ENCODE measurements at regions not wholly inside any gene's neighbourhood (a gene's known extent, or its start where the extent isn't known, plus 50 kb on each side); places are given as distances from the start of the nearest gene placed in this dataset.
"Not testable (repeated sequence)": the region's sequence is repeated elsewhere in the genome, so short reads cannot be mapped to it uniquely, and the experiment has no call there.

DNA sequence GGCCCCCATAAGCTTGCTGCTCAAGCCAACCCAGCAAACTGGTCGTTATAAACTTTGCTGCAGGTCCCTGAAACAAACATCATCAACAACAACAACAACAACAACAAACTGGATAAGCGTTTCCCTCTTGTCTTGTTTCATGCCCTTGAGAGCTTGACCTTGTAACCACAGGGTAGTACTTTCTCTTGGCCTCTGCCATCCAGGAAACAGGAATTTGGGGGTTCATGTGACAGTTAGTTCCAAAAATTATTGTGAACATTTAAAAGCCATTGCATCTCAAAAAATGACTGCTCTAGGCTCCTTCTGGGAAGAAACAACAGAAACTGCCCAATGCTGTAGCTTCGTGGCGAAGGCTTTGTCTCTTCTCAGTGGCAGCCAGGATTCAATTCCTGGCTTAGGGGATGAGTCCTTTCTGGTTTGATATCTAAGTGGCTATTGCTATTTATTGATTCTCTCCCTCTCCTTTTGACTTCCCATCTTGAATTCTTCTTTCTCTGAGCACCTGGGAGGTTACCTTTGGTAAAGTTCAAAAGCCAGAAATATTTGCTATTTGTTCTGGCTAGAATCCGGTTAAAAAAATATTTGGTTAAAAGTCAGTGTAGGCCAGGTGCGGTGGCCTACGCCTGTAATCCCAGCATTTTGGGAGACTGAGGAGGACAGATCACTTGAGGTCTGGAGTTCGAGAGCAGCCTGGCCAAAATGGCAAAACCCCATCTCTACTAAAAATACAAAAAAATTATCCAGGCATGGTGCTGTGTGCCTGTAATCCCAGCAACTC lies 52.0 kb upstream of the CPM start:
- DNase-seq (ENCODE audit: low spot score): no peak

- not testable (repeated sequence) for DNase-seq (ENCODE audit: low spot score)
These were observed 64.6 kb upstream of the CPM start for GRCh38 chr12:68997526-68997925.

GRCh38 chr12:68998041-68998440 lies 65.1 kb upstream of the CPM start:
- DNase-seq (ENCODE audit: low spot score): peak; percentile 17

DNA sequence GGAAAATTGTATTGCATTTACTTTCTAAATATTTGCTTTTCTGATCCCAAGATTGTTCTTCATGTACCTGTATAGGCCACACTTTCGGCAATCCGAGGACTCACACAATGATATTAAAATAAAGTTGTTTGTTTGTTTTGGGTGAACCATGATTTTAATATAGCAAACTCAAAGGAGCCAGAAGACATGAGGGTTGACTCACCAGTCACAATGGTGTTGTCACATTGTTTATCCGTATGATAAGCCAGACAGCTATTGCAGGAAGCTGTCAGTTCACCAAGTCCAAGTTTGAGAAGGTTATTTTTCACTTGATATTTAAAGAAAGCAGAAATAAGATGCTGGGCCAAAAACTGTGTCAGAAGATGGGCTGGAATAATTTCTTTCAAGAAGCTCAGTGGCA lies 67.1 kb upstream of the CPM start:
- no peak for DNase-seq (ENCODE audit: low spot score)

DNA sequence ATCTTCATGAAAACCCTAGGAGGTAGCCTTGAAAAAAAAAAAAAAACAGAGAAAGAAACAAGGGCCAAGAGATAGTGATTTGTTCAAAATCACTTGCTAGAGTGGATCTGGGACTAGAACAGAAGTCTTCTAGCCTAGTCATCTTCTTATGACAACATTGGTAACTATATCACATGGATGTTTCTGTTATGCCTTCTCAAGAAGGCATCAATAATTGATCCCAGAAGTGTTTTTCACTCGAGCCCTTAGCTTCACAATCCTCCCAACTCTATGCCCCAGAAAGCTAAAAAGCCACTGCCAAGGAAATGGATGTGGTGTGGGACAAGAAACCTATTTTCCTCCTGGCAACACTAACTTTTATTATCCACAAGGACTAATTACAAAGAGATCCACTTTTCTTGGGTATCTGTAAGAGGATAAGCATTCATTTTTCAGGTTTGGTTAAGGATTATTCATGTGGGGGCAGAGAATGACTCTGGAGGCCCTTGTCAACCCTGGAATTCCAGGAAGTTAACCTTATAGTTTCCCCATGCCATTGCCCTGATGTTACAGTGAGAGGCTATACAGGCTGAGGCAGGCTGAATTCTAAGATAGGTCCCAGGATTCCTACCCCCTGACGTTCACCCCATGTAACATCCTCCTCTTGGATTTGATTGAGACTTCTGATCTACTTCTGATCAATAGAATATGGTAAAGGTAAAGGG lies 67.7 kb upstream of the CPM start:
- no peak for DNase-seq (ENCODE audit: low spot score)

DNA sequence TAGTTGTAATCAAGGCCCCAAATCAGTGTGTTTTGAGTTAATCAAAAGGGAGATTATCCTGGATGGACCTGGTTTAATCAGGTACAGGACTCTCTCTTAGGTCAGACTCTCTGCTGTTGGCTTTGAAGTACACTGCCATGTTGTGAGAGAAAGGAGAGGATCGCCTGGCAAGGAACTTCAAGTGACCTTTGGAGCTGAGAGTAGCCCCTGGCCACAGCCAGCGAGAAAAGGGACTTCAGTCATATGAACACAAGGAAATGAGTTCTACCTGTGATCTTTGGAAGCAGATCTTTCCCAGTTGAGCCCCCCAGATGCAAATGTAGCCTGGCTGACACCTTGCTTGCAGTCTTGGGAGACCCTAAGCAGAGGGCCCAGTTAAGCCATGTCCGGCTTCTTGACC lies 68.3 kb upstream of the CPM start:
- no peak for DNase-seq (ENCODE audit: low spot score)

DNA sequence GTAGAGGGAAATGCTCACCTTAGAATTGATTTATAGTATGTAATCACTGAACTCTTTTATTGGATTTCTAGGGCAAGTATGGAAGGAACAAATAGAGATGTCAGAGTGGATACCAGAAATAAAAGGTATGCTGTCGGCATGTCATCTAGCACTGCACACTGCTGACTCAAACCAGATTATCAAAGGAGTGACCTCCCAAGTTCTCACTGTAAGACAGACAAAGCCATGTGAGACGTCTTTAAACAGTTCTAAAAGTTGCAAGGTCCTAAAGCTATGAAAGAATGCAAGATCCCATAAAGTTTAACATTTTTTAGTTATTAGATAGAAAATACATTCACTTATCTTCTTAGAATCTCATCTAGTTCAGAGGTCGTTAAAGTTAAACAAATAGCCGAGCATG lies 70.0 kb upstream of the CPM start:
- DNase-seq (ENCODE audit: low spot score): no peak

GRCh38 chr12:69003991-69004390 lies 71.0 kb upstream of the CPM start:
- DNase-seq (ENCODE audit: low spot score): no peak

GRCh38 chr12:69007101-69007854 lies 74.3 kb upstream of the CPM start:
- peak; percentile 82 for DNase-seq (ENCODE audit: low spot score)

GRCh38 chr12:69007855-69008351 lies 74.9 kb upstream of the CPM start:
- no peak for DNase-seq (ENCODE audit: low spot score)

GRCh38 chr12:69008520-69008919 lies 75.5 kb upstream of the CPM start:
- DNase-seq (ENCODE audit: low spot score): no peak

GRCh38 chr12:69014047-69014446 lies 81.1 kb upstream of the CPM start:
- DNase-seq (ENCODE audit: low spot score): no peak

- no peak for DNase-seq (ENCODE audit: low spot score)
These were observed 82.0 kb upstream of the CPM start for GRCh38 chr12:69015017-69015416.

DNA sequence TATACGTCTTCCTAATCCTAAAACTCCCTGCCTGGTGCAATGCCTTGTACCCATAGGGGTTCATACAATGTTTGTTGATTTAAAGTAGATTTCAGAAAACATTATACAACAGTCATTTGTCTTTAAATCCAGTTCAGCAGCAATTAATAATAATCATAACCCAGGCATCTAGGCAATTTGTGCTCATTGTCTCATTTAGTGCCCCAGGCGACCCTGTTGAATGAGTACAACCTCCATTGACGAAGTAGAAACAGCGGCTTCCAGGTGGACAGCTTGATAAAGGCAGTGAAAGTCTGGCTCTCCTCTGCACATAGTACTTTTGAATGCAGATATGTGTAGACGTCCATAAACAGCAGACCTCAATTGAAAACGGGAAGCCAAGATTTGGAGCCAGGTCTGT lies 82.9 kb upstream of the CPM start:
- DNase-seq (ENCODE audit: low spot score): no peak

DNA sequence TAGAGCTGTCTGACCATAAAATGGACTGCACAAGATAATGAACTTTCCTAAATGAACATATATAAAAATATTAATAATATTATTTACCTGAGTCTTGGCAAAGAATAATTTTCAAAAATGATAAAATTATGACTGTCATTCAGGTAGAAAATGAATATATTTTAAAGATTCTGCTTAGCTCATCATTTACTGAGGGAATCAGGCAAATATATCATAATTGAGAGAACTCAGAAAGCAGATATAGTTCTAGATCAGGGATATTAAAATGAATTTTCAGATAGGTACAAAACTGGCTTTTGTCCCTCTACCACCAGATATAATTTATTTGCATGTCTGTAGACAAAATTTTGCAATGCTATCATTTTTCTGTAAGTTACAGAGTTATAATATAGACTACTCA lies 86.1 kb upstream of the CPM start:
- DNase-seq (ENCODE audit: low spot score): no peak

DNA sequence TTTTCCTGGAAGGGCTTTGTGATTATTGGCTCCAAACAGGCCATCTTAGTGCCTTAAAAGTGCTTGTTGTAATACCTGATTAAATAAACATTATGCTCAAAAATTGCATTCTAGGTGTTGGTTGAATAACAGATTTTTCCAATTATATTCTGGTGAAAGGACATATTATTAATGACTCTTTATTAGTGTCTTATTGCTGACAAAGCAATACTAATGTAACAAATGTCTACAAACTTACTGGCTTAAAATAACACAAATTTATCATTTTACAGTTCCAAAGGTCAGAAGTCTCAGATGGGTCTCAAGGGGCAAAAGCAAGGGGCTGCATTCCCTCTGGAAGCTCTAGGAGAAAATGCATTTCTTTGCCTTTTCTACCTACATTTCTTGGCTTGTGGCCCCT lies 86.9 kb upstream of the CPM start:
- no peak for DNase-seq (ENCODE audit: low spot score)

DNA sequence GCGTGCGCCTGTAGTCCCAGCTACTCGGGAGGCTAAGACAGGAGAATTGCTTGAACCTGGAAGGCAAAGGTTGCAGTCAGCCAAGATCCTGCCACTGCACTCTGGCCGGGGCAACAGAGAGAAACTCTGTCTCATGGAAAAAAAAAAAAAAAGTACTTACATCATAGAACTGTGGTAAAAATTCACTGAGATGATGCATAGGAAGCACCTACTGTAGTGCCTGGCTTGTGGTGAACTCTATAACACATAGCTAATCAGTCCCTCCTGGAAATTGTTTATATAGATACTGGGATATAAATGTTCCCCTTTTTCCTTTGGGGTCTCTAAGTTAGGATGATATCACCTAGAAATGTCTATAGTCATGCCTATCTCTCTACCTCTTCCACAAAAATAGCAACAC lies 89.7 kb upstream of the CPM start:
- DNase-seq (ENCODE audit: low spot score): no peak

- no peak for DNase-seq (ENCODE audit: low spot score)
These were observed 90.9 kb upstream of the CPM start for GRCh38 chr12:69023840-69024239.

DNA sequence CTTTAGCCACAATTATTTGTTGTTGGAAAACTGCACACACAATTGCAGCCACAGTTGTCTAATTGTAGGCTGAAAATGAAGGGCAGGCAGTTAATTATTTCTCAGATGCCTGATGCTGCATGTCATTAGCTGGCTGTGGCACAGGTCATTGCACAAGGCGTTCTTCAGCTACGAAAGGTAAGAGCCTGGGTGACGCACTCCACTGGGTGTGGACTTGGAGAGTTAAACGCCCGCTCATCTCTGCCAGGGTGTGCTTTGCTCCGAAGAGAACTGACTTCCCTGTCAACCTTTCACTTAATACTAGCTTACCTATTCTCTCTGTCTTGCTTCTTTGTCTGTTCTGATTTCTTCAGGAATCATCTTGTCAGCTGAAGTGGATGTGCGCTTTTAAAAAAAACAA lies 91.4 kb upstream of the CPM start:
- DNase-seq (ENCODE audit: low spot score): no peak

DNA sequence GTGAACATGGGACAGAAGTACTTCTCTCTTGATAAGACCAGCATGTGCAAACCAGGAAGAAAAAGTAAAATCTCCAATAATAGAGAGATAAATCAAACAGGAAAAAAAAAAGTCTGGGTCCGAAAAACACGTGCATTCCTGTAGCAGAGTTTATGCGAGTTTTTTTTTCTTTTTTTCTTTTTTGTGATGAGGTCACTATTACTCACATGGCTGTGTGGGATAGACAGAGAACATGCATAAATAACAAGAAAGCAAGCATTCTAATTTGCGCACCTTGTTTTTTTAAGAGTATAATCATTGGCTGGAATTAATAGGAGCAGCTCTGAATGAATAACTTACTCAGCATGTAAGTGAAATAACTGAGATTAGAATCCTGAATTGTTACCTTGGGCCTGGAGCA lies 91.9 kb upstream of the CPM start:
- no peak for DNase-seq (ENCODE audit: low spot score)

DNA sequence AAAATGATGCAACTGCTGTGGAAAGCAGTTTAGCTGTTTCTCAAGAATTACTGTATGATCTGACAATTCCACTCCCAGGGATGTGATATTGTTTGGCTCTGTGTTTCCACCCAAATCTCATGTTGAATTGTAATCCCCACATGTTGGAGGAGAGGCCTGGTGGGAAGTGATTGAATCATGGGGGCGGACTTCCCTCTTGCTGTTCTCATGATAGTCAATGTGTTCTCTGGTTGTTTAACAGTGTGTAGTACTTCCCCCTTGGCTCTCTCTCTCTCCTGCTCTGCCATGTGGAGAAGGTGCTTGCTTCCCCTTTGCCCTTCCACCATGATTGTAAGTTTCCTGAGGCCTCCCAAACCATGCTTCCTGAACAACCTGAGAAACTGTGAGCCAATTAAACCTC lies 93.4 kb upstream of the CPM start:
- no peak for DNase-seq (ENCODE audit: low spot score)

DNA sequence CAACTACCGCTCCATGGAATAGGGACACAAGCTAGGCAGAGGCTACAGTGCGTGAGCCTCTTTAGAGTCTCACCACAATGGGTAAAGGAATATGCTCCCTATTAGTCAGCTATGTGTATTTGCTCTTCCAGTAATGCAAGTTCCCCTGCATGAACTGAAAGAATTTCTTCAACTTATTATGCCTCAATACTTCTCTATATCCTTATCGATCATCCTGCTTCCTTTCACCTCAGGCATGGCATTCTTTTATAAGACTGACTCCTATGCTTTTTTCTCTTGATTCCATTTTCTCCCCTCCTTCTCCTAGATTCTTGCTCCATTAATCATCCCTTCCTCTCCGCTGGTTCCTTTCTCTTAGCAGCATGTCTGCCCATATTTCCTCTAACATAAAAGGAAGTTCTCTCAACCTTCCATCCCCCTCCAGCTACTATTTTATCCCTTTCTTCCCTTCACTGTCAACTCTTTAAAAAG lies 94.5 kb upstream of the CPM start:
- DNase-seq (ENCODE audit: low spot score): no peak

All from NAMALWA (cell line).